22Rv1 (cell line): ENCODE measurements at regions not wholly inside any gene's neighbourhood (a gene's known extent, or its start where the extent isn't known, plus 50 kb on each side); places are given as distances from the start of the nearest gene placed in this dataset.

Experiments
- H3K27ac ChIP-seq: fragments of 450-650 bp; 2 replicates; pipeline ENCODE4 v1.5.1; 2017
- ZFX ChIP-seq: fragments of 450-650 bp; IDR thresholded peaks from 2 replicates; pipeline ENCODE4 v1.6.1; 2017; ENCODE audit warnings: antibody characterized with exemption, borderline replicate concordance
- TF ChIP-seq, protein P1 (sequence below): fragments of 450-650 bp; IDR thresholded peaks from 2 replicates; pipeline ENCODE4 v1.5.1; 2017; ENCODE audit warnings: mild to moderate bottlenecking

- TF ChIP-seq, protein P1, sequence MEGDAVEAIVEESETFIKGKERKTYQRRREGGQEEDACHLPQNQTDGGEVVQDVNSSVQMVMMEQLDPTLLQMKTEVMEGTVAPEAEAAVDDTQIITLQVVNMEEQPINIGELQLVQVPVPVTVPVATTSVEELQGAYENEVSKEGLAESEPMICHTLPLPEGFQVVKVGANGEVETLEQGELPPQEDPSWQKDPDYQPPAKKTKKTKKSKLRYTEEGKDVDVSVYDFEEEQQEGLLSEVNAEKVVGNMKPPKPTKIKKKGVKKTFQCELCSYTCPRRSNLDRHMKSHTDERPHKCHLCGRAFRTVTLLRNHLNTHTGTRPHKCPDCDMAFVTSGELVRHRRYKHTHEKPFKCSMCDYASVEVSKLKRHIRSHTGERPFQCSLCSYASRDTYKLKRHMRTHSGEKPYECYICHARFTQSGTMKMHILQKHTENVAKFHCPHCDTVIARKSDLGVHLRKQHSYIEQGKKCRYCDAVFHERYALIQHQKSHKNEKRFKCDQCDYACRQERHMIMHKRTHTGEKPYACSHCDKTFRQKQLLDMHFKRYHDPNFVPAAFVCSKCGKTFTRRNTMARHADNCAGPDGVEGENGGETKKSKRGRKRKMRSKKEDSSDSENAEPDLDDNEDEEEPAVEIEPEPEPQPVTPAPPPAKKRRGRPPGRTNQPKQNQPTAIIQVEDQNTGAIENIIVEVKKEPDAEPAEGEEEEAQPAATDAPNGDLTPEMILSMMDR: no peak
- no peak for TF ChIP-seq ZFX
These were observed 74.0 kb upstream of the NANOS1 start for GRCh38 chr10:118955531-118955930.

DNA sequence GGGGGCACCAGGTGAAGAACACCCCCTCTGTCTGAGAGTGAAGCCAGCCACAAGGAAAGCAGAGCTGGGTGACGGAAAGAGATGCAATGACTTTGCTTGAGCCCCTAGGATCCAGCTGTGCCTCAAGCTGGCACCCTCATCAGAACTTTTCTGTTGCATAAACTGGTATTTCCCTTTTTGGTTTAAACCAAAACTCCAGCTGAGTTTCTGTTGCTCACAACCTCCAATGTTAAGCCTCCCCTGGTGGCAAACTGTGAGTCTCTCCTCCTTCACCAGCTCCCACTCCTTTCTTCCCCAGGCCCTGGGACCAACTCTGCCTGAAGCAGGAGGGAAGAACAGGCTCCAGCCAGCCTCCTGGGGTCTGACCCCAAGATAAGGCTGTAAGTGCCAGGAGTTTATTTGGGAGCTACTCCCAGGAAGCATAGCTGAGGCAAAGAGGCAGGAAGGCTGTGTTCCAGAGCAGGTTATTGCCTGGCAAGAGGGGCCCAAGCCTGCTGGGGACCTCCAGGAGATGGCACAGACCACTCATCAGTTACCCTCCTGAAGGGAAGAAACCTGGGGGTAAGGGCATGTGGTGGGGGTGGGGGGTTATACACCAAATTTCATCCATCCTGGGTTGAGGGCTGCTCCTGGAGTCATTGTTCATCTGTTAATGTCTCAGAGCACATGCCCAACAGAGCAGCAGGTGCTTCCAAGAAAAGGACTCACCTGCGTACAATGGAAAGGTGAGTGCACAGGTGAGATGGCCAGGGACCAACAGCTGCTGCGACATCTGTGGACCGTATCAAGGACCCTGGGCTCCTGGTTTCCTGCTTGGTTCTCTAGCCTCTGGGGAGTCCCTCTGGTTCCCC, 73.3 kb upstream of the NANOS1 start:
- no peak overlapping the region for H3K27ac ChIP-seq
- TF ChIP-seq, protein P1: no peak

More at GRCh38 chr10:118955531-118955930, 74.0 kb upstream of the NANOS1 start:
- no peak overlapping the region for H3K27ac ChIP-seq

- no peak overlapping the region for H3K27ac ChIP-seq
These were observed 72.6 kb upstream of the NANOS1 start for GRCh38 chr10:118956802-118957442.

DNA sequence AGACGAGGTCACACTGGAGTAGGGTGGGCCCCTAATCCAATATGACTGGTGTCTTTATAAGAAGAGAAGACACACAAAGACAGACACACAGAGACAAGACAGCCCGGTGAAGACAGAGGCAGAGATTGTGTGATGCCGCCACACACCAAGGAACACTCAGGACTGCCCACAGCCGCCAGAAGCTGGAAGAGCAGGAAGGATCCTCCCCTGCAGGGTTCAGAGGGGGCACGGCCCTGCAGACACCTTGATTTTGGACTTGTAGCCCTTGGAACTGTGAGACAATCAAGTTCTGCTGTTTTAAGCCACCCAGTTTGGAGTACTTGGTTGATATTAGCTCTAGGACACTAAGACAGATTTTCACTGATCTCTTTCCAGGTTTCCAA, 72.1 kb upstream of the NANOS1 start:
- no peak overlapping the region for H3K27ac ChIP-seq
- TF ChIP-seq, protein P1: no peak
- no peak for TF ChIP-seq ZFX

More at GRCh38 chr10:118956802-118957442, 72.6 kb upstream of the NANOS1 start:
- TF ChIP-seq, protein P1: no peak
- no peak for TF ChIP-seq ZFX

DNA sequence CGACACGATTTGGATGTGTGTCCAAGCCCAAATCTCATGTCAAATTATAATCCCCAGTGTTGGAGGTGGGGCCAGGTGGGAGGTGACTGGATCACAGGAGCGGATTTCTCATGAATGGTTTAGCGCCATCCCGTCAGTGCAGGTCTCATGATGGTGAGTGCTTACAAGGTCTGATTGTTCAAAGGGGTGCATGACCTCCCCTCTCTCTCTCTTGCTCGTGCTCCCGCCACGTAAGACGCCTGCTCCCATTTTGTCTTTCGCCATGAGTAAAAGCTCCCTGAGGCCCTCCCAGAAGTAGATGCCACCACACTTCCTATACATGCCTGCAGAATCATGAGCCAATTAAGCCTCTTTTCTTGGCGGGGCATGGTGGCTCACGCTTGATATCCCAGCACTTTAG, 71.5 kb upstream of the NANOS1 start:
- TF ChIP-seq, protein P1: no peak
- no peak for TF ChIP-seq ZFX
- no peak overlapping the region for H3K27ac ChIP-seq

GRCh38 chr10:118958559-118958958, 71.0 kb upstream of the NANOS1 start:
- H3K27ac ChIP-seq: no peak overlapping the region
- TF ChIP-seq ZFX: no peak
- TF ChIP-seq, protein P1: no peak
